A673 (cell line): ENCODE measurements at regions not wholly inside any gene's neighbourhood (a gene's known extent, or its start where the extent isn't known, plus 50 kb on each side); places are given as distances from the start of the nearest gene placed in this dataset.

Experiments used
- CTCF ChIP-seq: fragments of 300-800, 200-600 bp; sonication (generic); conservative IDR thresholded peaks from 2 replicates; pipeline ENCODE4 v1.5.1; 2017; ENCODE audit warnings: low read depth, mild to moderate bottlenecking, antibody characterized with exemption, low read length, moderate library complexity, mixed read lengths
- EZH2 ChIP-seq: fragments of 200-600 bp; sonication (generic); IDR thresholded peaks from 2 replicates; pipeline ENCODE4 v1.6.1; 2017; ENCODE audit warnings: borderline replicate concordance, low read depth, mild to moderate bottlenecking, mixed read lengths, antibody characterized with exemption, low read length; ENCODE audit not compliant: poor library complexity, severe bottlenecking

- TF ChIP-seq EZH2: no peak
- TF ChIP-seq CTCF: no peak
These were observed 888.4 kb downstream of the TRIB2 start for GRCh38 chr2:13604951-13605661.
